ENCODE measurements at regions not wholly inside any gene's neighbourhood (a gene's known extent, or its start where the extent isn't known, plus 50 kb on each side); places are given as distances from the start of the nearest gene placed in this dataset.

GRCh38 chr1:55749975-55750627 is 534.9 kb upstream of the USP24 start:
- DNase-seq (ENCODE audit: low read depth in 2 of 2, low spot score in 1 of 2), result no peak

- DNase-seq (ENCODE audit: low read depth in 2 of 2, low spot score in 1 of 2), result no peak
These were observed 532.3 kb upstream of the USP24 start for GRCh38 chr1:55747408-55747841.

GRCh38 chr1:55746710-55747109 is 531.5 kb upstream of the USP24 start:
- DNase-seq (ENCODE audit: low read depth in 2 of 2, low spot score in 1 of 2), result no peak

- DNase-seq (ENCODE audit: low read depth in 2 of 2, low spot score in 1 of 2), result no peak
These were observed 526.4 kb upstream of the USP24 start for GRCh38 chr1:55741516-55741915.

- no peak for DNase-seq (ENCODE audit: low read depth in 2 of 2, low spot score in 1 of 2)
These were observed 519.9 kb upstream of the USP24 start for GRCh38 chr1:55735106-55735505.

GRCh38 chr1:55726994-55727393 is 511.8 kb upstream of the USP24 start:
- no peak for DNase-seq (ENCODE audit: low read depth in 2 of 2, low spot score in 1 of 2)

GRCh38 chr1:55725378-55725777 is 510.2 kb upstream of the USP24 start:
- no peak for DNase-seq (ENCODE audit: low read depth in 2 of 2, low spot score in 1 of 2)

GRCh38 chr1:55724551-55725325 is 509.6 kb upstream of the USP24 start:
- DNase-seq (ENCODE audit: low read depth in 2 of 2, low spot score in 1 of 2), result no peak

GRCh38 chr1:55723001-55723400 is 507.8 kb upstream of the USP24 start:
- no peak for DNase-seq (ENCODE audit: low read depth in 2 of 2, low spot score in 1 of 2)

- DNase-seq (ENCODE audit: low read depth in 2 of 2, low spot score in 1 of 2), result no peak
These were observed 505.1 kb upstream of the USP24 start for GRCh38 chr1:55720261-55720660.

- DNase-seq (ENCODE audit: low read depth in 2 of 2, low spot score in 1 of 2), result no peak
These were observed 503.9 kb upstream of the USP24 start for GRCh38 chr1:55718758-55719671.

- no peak for DNase-seq (ENCODE audit: low read depth in 2 of 2, low spot score in 1 of 2)
These were observed 501.9 kb upstream of the USP24 start for GRCh38 chr1:55717111-55717510.

- DNase-seq (ENCODE audit: low read depth in 2 of 2, low spot score in 1 of 2), result no peak
These were observed 501.4 kb upstream of the USP24 start for GRCh38 chr1:55716610-55717009.

GRCh38 chr1:55716151-55716550 is 501.0 kb upstream of the USP24 start:
- no peak for DNase-seq (ENCODE audit: low read depth in 2 of 2, low spot score in 1 of 2)

- DNase-seq (ENCODE audit: low read depth in 2 of 2, low spot score in 1 of 2), result no peak
These were observed 499.1 kb upstream of the USP24 start for GRCh38 chr1:55714230-55714629.

GRCh38 chr1:55713516-55713915 is 498.4 kb upstream of the USP24 start:
- no peak for DNase-seq (ENCODE audit: low read depth in 2 of 2, low spot score in 1 of 2)

- no peak for DNase-seq (ENCODE audit: low read depth in 2 of 2, low spot score in 1 of 2)
These were observed 497.0 kb upstream of the USP24 start for GRCh38 chr1:55712148-55712547.

- no peak for DNase-seq (ENCODE audit: low read depth in 2 of 2, low spot score in 1 of 2)
These were observed 493.6 kb upstream of the USP24 start for GRCh38 chr1:55708781-55709180.

GRCh38 chr1:55707846-55708245 is 492.7 kb upstream of the USP24 start:
- DNase-seq (ENCODE audit: low read depth in 2 of 2, low spot score in 1 of 2), result no peak

- DNase-seq (ENCODE audit: low read depth in 2 of 2, low spot score in 1 of 2), result no peak
These were observed 492.0 kb upstream of the USP24 start for GRCh38 chr1:55707196-55707595.

GRCh38 chr1:55706397-55706796 is 491.2 kb upstream of the USP24 start:
- DNase-seq (ENCODE audit: low read depth in 2 of 2, low spot score in 1 of 2), result no peak

All from stimulated activated CD8-positive, alpha-beta memory T cell treated with anti-CD3 and anti-CD28 coated beads, Interleukin-4, amount 100 ng/mL, for 4 hours (primary cell).